Effector memory CD8-positive, alpha-beta T cell (primary cell): ENCODE measurements at regions not wholly inside any gene's neighbourhood (a gene's known extent, or its start where the extent isn't known, plus 50 kb on each side); places are given as distances from the start of the nearest gene placed in this dataset.

ENCODE experiments used
- ATAC-seq: fragments of 150-1000 bp; cut with Tn5 transposase; replicated peaks from 2 replicates; pipeline ENCODE4 v1.10.0; 2021; ENCODE audit warnings: mild to moderate bottlenecking, moderate library complexity
- DNase-seq, 3 experiments: peaks; one replicate each; pipeline ENCODE4 v3.0.0; 2021
- H3K27ac Mint-ChIP-seq, 2 donors: one replicate each; pipeline ENCODE4 v1.8.0; 2022; ENCODE audit warnings: mild to moderate bottlenecking in 2 of 2, mixed read lengths in 2 of 2, moderate library complexity in 2 of 2
- H3K27me3 Mint-ChIP-seq, 2 donors: one replicate each; pipeline ENCODE4 v1.8.0; 2022; ENCODE audit warnings: mixed read lengths in 2 of 2
- H3K36me3 Mint-ChIP-seq: one replicate; pipeline ENCODE4 v1.8.0; 2022; ENCODE audit warnings: mild to moderate bottlenecking, moderate library complexity, mixed read lengths; ENCODE audit not compliant: insufficient read depth
- H3K4me1 Mint-ChIP-seq, 2 donors: one replicate each; pipeline ENCODE4 v1.8.0; 2022; ENCODE audit warnings: low read depth in 2 of 2, mixed read lengths in 2 of 2
- H3K4me3 Mint-ChIP-seq, 2 donors: one replicate each; pipeline ENCODE4 v1.8.0; 2022; ENCODE audit warnings: mild to moderate bottlenecking in 2 of 2, mixed read lengths in 2 of 2, moderate library complexity in 2 of 2
- H3K9me3 Mint-ChIP-seq, 2 donors: one replicate each; pipeline ENCODE4 v1.8.0; 2022; ENCODE audit warnings: mixed read lengths in 2 of 2

DNA sequence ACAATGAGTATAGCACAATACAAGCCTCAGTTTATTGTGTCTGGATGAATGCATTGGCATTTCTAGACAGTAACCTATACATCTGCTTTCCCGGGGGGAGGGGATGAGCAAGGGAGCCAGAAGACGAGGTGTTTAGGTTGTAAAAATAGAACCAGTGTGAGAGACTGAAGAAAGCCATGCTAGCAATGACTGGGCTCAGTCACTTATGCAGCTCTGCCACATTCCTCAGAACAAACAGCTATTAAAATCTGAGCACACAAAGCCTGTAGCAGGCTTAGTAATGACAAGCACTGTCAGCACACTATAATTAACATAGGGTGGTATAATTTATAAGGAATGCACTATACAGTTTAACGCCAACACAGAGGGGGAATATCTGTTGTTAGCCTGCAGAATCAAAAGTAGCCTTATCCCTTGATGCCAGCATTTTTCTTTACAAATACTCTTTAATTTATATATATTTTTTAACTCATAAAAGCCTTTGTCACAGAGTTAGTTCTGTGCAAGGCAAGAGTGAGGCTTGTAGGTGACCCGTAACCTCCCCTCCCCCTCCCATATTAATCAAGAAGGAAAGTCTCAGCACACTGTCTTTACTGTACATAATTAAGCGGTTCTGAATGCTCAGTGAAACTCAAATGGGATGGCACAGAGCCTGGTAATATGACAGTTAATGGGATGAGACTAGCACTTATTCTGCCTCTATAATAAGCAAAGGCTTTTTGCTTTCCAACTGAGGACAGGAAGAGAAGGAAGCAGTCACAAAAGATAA lies 295.4 kb downstream of the CSNK1G3 start:
- no peak overlapping the region for H3K27ac Mint-ChIP-seq
- peaks cover 0 to 7% of the 10 kb centered on the region in 2 donors for H3K9me3 Mint-ChIP-seq
- no peaks in the 10 kb centered on the region for H3K27me3 Mint-ChIP-seq
- no peak overlapping the region for H3K4me3 Mint-ChIP-seq
- DNase-seq (no peak), ATAC-seq (no peak)
- no peaks in the 10 kb centered on the region for H3K4me1 Mint-ChIP-seq
- no peaks in the 10 kb centered on the region for H3K36me3 Mint-ChIP-seq

DNA sequence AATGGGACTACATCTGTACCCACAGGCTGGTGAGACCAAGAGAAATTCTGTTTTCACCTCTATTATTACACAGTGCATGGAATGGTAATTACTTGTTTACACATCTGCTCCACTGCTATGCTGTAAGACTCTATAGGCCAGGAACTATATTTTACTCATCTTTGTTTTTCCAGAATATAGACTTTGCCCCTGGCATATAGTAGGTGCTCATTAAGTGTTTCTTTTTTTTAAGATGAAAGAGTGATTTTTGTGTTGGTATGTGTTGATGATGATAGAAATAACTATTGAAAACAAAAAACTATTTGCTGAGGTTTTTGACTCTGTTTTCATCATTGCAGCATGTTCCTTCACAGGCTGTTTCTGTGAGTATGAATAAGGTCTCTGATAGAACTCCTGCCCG lies 294.7 kb downstream of the CSNK1G3 start:
- ATAC-seq (no peak), DNase-seq (no peak)
- Mint-ChIP-seq H3K27ac (no peak overlapping the region), H3K9me3 (peaks cover 0 to 6% of the 10 kb centered on the region in 2 donors), H3K36me3 (no peaks in the 10 kb centered on the region), H3K4me1 (no peaks in the 10 kb centered on the region), H3K27me3 (no peaks in the 10 kb centered on the region), H3K4me3 (no peak overlapping the region)

GRCh38 chr5:123805300-123805699 lies 293.3 kb downstream of the CSNK1G3 start:
- ATAC-seq: no peak
- no peaks in the 10 kb centered on the region for H3K36me3 Mint-ChIP-seq
- H3K27me3 Mint-ChIP-seq: no peaks in the 10 kb centered on the region
- no peak for DNase-seq
- no peaks in the 10 kb centered on the region for H3K4me1 Mint-ChIP-seq
- peaks cover 0 to 4% of the 10 kb centered on the region in 2 donors for H3K9me3 Mint-ChIP-seq
- H3K4me3 Mint-ChIP-seq: no peak overlapping the region
- no peak overlapping the region for H3K27ac Mint-ChIP-seq

- H3K27me3 Mint-ChIP-seq: no peaks in the 10 kb centered on the region
- DNase-seq: no peak
Measured at GRCh38 chr5:123803359-123803758, 291.4 kb downstream of the CSNK1G3 start.

DNA sequence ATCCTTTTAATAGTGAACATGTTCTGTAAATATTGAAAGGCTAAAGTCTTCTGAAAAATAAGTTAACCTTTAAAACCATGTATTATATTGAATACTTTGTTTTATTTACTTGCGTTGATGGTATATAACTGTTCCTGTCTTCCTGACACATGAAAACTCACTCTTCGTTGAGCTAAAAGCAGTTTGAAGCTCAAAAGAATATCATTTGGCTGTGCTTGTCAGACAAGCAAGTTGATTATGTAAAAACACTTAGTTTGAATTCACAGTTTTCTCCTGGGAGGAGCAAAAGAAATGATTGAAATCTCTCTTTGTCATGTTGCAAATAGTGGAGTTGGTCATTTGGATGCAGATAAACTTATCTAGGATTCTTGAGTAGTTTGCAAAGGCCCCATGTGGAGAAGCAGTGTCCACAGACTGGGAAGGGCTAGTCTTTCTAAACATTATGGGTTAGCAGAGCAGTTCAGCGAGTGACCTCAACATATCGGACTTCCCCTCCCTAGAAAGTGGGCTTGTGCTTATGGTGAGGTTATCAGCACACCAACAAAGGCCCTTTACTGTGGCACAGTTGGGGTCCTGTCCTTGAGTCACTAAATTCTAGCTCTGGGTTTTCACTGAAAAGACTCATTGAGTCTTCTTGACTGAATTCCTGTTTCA lies 290.4 kb downstream of the CSNK1G3 start:
- H3K27me3 Mint-ChIP-seq: no peaks in the 10 kb centered on the region
- H3K4me3 Mint-ChIP-seq: no peak overlapping the region
- H3K9me3 Mint-ChIP-seq: peaks cover 0 to 4% of the 10 kb centered on the region in 2 donors
- H3K27ac Mint-ChIP-seq: no peak overlapping the region
- DNase-seq: no peak
- no peak for ATAC-seq
- no peaks in the 10 kb centered on the region for H3K36me3 Mint-ChIP-seq
- H3K4me1 Mint-ChIP-seq: no peaks in the 10 kb centered on the region

More at GRCh38 chr5:123803359-123803758, 291.4 kb downstream of the CSNK1G3 start:
- H3K27ac Mint-ChIP-seq: no peak overlapping the region
- no peak overlapping the region for H3K4me3 Mint-ChIP-seq
- no peak for ATAC-seq
- H3K9me3 Mint-ChIP-seq: peaks cover 0 to 4% of the 10 kb centered on the region in 2 donors
- H3K4me1 Mint-ChIP-seq: no peaks in the 10 kb centered on the region
- no peaks in the 10 kb centered on the region for H3K36me3 Mint-ChIP-seq

DNA sequence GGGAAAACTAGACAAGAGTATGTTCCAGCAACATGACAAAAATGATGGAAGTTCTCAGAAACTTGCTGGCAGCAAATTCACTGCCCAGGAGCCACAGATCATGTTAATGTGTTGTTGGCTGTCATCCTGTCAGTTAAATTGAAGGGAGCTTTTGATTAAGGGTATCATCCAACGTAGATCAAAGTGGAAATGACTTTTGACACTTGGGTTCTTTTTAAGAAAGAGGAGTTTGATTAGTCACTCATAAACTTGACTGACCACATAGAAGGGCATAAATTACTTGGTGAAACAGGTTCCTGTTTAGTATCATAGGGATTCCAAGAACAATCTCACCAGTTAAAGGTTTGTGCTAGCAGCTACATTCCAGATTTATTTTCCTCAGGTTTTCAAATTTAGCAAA lies 288.7 kb downstream of the CSNK1G3 start:
- no peaks in the 10 kb centered on the region for H3K27me3 Mint-ChIP-seq
- H3K9me3 Mint-ChIP-seq: peaks cover 0 to 5% of the 10 kb centered on the region in 2 donors
- no peaks in the 10 kb centered on the region for H3K36me3 Mint-ChIP-seq
- DNase-seq: no peak
- H3K27ac Mint-ChIP-seq: no peak overlapping the region
- no peak for ATAC-seq
- H3K4me1 Mint-ChIP-seq: no peaks in the 10 kb centered on the region
- H3K4me3 Mint-ChIP-seq: no peak overlapping the region

- Mint-ChIP-seq H3K9me3 (peaks cover 0 to 9% of the 10 kb centered on the region in 2 donors), H3K27ac (no peak overlapping the region), H3K36me3 (no peaks in the 10 kb centered on the region), H3K4me1 (no peaks in the 10 kb centered on the region), H3K27me3 (no peaks in the 10 kb centered on the region), H3K4me3 (no peak overlapping the region)
- ATAC-seq (no peak), DNase-seq (no peak)
Measured at GRCh38 chr5:123795688-123796087, 283.7 kb downstream of the CSNK1G3 start.

DNA sequence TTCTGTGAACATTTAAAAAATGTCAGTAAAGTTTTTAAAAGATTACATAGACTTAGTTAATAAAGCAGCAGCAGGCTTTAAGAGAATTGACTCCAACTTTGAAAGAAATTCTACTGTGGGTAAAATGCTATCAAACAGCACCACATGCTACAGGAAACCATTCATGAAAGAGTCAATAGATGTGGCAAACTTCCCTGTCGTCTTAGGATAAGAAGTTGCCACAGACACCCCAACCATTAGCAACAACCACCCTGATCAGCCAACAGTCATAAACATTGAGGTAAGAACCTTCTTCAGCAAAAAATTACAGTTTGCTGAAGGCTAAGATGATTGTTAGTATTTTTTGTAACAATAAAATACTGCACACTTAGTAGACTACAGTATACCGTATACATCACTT lies 278.2 kb downstream of the CSNK1G3 start:
- ATAC-seq (no peak), DNase-seq (no peak)
- no peak overlapping the region for H3K4me3 Mint-ChIP-seq
- H3K4me1 Mint-ChIP-seq: no peaks in the 10 kb centered on the region
- no peak overlapping the region for H3K27ac Mint-ChIP-seq
- peaks cover 6 to 7% of the 10 kb centered on the region in 2 donors for H3K9me3 Mint-ChIP-seq
- H3K27me3 Mint-ChIP-seq: no peaks in the 10 kb centered on the region
- H3K36me3 Mint-ChIP-seq: no peaks in the 10 kb centered on the region

DNA sequence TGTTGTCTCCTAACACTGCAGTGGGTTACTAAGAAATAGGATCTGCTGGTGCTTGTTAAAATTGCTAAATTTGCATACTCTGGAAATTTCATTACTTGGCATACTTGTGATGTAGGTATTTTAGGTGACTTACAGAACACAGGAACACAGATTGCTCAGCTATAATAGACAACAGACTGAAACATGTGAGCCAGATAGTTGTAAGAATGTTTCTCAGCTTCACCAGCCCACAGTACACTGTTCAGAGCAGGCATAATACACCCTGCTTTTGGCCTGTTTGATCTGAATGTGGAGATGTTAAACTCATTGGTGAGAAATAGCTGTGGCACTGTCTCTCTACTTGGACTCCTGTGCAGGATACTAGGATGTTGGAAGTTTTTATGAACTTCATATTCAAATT lies 275.7 kb downstream of the CSNK1G3 start:
- no peak overlapping the region for H3K27ac Mint-ChIP-seq
- H3K4me1 Mint-ChIP-seq: no peaks in the 10 kb centered on the region
- no peak overlapping the region for H3K4me3 Mint-ChIP-seq
- ATAC-seq: no peak
- peaks cover 2 to 7% of the 10 kb centered on the region in 2 donors for H3K9me3 Mint-ChIP-seq
- DNase-seq: no peak
- no peaks in the 10 kb centered on the region for H3K36me3 Mint-ChIP-seq
- H3K27me3 Mint-ChIP-seq: no peaks in the 10 kb centered on the region

- no peaks in the 10 kb centered on the region for H3K4me1 Mint-ChIP-seq
- no peak overlapping the region for H3K27ac Mint-ChIP-seq
- DNase-seq (no peak), ATAC-seq (no peak)
- no peak overlapping the region for H3K4me3 Mint-ChIP-seq
- peaks cover 2 to 7% of the 10 kb centered on the region in 2 donors for H3K9me3 Mint-ChIP-seq
- no peaks in the 10 kb centered on the region for H3K36me3 Mint-ChIP-seq
- no peaks in the 10 kb centered on the region for H3K27me3 Mint-ChIP-seq
Measured at GRCh38 chr5:123787136-123787535, 275.2 kb downstream of the CSNK1G3 start.

DNA sequence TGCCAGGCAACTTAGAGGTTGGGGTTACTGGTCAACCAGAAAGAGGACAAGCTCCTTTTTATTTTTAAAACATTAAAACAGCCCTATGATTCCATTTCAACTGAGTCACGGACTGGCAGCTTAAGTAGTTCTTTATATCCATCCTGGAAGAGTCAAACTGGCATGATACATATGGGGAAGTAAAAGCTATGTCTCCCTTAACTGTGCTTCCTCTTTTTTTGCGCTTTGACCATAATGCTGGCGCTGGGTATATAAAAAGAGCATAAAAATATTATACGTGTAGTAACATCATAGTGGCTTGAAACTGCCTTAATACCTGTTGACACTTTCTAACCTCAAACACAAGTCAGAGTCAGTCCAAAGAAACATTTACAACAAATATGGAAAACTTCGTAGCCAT lies 274.4 kb downstream of the CSNK1G3 start:
- no peak for ATAC-seq
- no peaks in the 10 kb centered on the region for H3K4me1 Mint-ChIP-seq
- H3K9me3 Mint-ChIP-seq: peaks cover 2 to 7% of the 10 kb centered on the region in 2 donors
- DNase-seq: no peak
- H3K27me3 Mint-ChIP-seq: no peaks in the 10 kb centered on the region
- no peak overlapping the region for H3K4me3 Mint-ChIP-seq
- no peak overlapping the region for H3K27ac Mint-ChIP-seq
- no peaks in the 10 kb centered on the region for H3K36me3 Mint-ChIP-seq

GRCh38 chr5:123785162-123786071 lies 273.4 kb downstream of the CSNK1G3 start:
- no peak for DNase-seq
- Mint-ChIP-seq H3K27me3 (no peaks in the 10 kb centered on the region), H3K4me1 (no peaks in the 10 kb centered on the region), H3K36me3 (no peaks in the 10 kb centered on the region), H3K9me3 (peaks cover 2 to 7% of the 10 kb centered on the region in 2 donors), H3K27ac (no peak overlapping the region), H3K4me3 (no peak overlapping the region)
- ATAC-seq: no peak

GRCh38 chr5:123783421-123783820 lies 271.4 kb downstream of the CSNK1G3 start:
- DNase-seq (no peak), ATAC-seq (no peak)
- Mint-ChIP-seq H3K36me3 (no peaks in the 10 kb centered on the region), H3K9me3 (peaks cover 0 to 2% of the 10 kb centered on the region in 2 donors), H3K4me1 (no peaks in the 10 kb centered on the region), H3K4me3 (no peak overlapping the region), H3K27ac (no peak overlapping the region), H3K27me3 (no peaks in the 10 kb centered on the region)
